ENCODE measurements at regions not wholly inside any gene's neighbourhood (a gene's known extent, or its start where the extent isn't known, plus 50 kb on each side); places are given as distances from the start of the nearest gene placed in this dataset.

DNA sequence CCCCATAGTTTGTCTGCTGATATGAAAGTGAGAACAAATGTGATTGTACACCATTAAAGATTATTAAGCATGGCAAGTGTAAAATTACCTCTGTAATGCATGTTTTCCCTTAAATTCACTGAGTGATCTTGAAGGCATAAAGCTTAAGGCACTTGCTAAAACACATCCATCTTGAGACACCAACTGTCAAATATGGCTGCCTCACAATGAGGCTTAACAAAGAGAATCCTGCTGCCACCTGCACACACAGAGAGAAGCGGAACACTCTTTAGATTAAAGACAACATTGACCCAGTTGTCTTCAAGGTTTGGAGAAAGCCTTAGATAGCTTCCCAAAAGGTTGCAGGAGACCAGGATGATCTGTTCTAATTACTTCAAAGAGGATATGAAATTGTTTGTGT is 803.6 kb upstream of the GYPC start (continued):
- TF ChIP-seq, protein P1, sequence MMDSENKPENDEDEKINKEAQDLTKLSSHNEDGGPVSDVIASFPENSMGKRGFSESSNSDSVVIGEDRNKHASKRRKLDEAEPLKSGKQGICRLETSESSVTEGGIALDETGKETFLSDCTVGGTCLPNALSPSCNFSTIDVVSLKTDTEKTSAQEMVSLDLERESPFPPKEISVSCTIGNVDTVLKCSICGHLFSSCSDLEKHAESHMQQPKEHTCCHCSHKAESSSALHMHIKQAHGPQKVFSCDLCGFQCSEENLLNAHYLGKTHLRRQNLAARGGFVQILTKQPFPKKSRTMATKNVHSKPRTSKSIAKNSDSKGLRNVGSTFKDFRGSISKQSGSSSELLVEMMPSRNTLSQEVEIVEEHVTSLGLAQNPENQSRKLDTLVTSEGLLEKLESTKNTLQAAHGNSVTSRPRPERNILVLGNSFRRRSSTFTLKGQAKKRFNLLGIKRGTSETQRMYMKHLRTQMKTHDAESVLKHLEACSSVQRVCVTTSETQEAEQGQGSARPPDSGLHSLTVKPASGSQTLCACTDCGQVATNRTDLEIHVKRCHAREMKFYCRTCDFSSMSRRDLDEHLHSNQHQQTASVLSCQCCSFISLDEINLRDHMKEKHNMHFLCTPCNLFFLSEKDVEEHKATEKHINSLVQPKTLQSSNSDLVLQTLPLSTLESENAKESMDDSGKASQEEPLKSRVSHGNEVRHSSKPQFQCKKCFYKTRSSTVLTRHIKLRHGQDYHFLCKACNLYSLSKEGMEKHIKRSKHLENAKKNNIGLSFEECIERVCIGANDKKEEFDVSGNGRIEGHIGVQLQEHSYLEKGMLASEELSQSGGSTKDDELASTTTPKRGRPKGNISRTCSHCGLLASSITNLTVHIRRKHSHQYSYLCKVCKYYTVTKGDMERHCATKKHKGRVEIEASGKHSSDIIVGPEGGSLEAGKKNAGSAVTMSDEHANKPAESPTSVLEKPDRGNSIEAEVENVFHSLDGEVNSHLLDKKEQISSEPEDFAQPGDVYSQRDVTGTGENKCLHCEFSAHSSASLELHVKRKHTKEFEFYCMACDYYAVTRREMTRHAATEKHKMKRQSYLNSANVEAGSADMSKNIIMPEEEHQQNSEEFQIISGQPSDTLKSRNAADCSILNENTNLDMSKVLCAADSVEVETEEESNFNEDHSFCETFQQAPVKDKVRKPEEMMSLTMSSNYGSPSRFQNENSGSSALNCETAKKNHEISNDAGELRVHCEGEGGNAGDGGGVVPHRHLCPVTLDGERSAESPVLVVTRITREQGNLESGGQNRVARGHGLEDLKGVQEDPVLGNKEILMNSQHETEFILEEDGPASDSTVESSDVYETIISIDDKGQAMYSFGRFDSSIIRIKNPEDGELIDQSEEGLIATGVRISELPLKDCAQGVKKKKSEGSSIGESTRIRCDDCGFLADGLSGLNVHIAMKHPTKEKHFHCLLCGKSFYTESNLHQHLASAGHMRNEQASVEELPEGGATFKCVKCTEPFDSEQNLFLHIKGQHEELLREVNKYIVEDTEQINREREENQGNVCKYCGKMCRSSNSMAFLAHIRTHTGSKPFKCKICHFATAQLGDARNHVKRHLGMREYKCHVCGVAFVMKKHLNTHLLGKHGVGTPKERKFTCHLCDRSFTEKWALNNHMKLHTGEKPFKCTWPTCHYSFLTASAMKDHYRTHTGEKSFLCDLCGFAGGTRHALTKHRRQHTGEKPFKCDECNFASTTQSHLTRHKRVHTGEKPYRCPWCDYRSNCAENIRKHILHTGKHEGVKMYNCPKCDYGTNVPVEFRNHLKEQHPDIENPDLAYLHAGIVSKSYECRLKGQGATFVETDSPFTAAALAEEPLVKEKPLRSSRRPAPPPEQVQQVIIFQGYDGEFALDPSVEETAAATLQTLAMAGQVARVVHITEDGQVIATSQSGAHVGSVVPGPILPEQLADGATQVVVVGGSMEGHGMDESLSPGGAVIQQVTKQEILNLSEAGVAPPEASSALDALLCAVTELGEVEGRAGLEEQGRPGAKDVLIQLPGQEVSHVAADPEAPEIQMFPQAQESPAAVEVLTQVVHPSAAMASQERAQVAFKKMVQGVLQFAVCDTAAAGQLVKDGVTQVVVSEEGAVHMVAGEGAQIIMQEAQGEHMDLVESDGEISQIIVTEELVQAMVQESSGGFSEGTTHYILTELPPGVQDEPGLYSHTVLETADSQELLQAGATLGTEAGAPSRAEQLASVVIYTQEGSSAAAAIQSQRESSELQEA (CRISPR knock-in tag; IDR thresholded peaks at IDR 0.05; ENCODE audit: not compliant biosample characterization): no peak
- TF ChIP-seq ZNF326 (CRISPR knock-in tag; IDR thresholded peaks at IDR 0.05; ENCODE audit: borderline replicate concordance): no peak
- TF ChIP-seq ZMYM2 (CRISPR knock-in tag; IDR thresholded peaks at IDR 0.05): no peak
- TF ChIP-seq MBNL3 (CRISPR knock-in tag; conservative IDR thresholded peaks at IDR 0.05): no peak
- TF ChIP-seq, protein P2, sequence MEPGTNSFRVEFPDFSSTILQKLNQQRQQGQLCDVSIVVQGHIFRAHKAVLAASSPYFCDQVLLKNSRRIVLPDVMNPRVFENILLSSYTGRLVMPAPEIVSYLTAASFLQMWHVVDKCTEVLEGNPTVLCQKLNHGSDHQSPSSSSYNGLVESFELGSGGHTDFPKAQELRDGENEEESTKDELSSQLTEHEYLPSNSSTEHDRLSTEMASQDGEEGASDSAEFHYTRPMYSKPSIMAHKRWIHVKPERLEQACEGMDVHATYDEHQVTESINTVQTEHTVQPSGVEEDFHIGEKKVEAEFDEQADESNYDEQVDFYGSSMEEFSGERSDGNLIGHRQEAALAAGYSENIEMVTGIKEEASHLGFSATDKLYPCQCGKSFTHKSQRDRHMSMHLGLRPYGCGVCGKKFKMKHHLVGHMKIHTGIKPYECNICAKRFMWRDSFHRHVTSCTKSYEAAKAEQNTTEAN (CRISPR knock-in tag; conservative IDR thresholded peaks at IDR 0.05): no peak
- TF ChIP-seq ZNF547 (CRISPR knock-in tag; IDR thresholded peaks at IDR 0.05): no peak
- no peak for TF ChIP-seq TOE1 (CRISPR knock-in tag; IDR thresholded peaks at IDR 0.05)
- TF ChIP-seq ZBTB38 (CRISPR knock-in tag; IDR thresholded peaks at IDR 0.05): no peak
- no peak for TF ChIP-seq ZNF430 (CRISPR knock-in tag; IDR thresholded peaks at IDR 0.05)
- TF ChIP-seq, protein P3, sequence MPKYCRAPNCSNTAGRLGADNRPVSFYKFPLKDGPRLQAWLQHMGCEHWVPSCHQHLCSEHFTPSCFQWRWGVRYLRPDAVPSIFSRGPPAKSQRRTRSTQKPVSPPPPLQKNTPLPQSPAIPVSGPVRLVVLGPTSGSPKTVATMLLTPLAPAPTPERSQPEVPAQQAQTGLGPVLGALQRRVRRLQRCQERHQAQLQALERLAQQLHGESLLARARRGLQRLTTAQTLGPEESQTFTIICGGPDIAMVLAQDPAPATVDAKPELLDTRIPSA (CRISPR knock-in tag; IDR thresholded peaks at IDR 0.05; ENCODE audit: borderline replicate concordance): no peak
- TF ChIP-seq ZNF10 (CRISPR knock-in tag; IDR thresholded peaks at IDR 0.05; ENCODE audit: borderline replicate concordance, low read depth): no peak
- TF ChIP-seq ZNF224 (CRISPR knock-in tag; IDR thresholded peaks at IDR 0.05): no peak
- no peak for TF ChIP-seq GTF2F1 (IDR thresholded peaks at IDR 0.05; ENCODE audit: low read length)

Data from HepG2 (cell line).